ENCODE measurements at regions not wholly inside any gene's neighbourhood (a gene's known extent, or its start where the extent isn't known, plus 50 kb on each side); places are given as distances from the start of the nearest gene placed in this dataset.

GRCh38 chr12:24562771-24563431 is 386.0 kb downstream of the BCAT1 start (continued):
- TF ChIP-seq ZNF629 (CRISPR knock-in tag; conservative IDR thresholded peaks at IDR 0.05): no peak

GRCh38 chr12:24561882-24562770 is 386.8 kb downstream of the BCAT1 start:
- Histone ChIP-seq H3K4me3 (replicated peaks in 1 of 3; ENCODE audit: insufficient read depth in 1 of 3, low read depth in 2 of 3, low read length in 3 of 3) (peak overlapping the region; percentile 46 to 70 (median 67)), H2AFZ (ENCODE audit: low read length) (no peak overlapping the region), H4K20me1 (ENCODE audit: insufficient read depth, low read length) (no peaks in the 10 kb centered on the region), H3K36me3 (replicated peaks in 1 of 2; ENCODE audit: control insufficient read depth in 1 of 2, insufficient read depth in 2 of 2, low read length in 2 of 2) (no peaks in the 10 kb centered on the region), H3K27ac (ENCODE audit: extremely low read length, insufficient read depth, low read length) (no peak overlapping the region), H3K4me2 (ENCODE audit: low read depth, low read length) (peak overlapping the region; percentile 95), H3K27me3 (ENCODE audit: control insufficient read depth in 1 of 2, insufficient read depth in 2 of 2, low read length in 2 of 2) (peaks cover 2 to 44% of the 10 kb centered on the region in 2 experiments), H3K4me1 (ENCODE audit: insufficient read depth, low read length) (peaks cover 23% of the 10 kb centered on the region), H3K79me2 (ENCODE audit: insufficient read depth, low read length) (no peaks in the 10 kb centered on the region), H3K9ac (ENCODE audit: insufficient read depth, low read depth, low read length) (no peak overlapping the region), H3K9me3 (ENCODE audit: low read length) (no peaks in the 10 kb centered on the region)
- under 1% methylated on average over 27 of the region's 76 CpGs for whole genome bisulfite sequencing (ENCODE audit: low lambda C conversion rate)
- no peak for DNase-seq (ENCODE audit: low spot score)
- CTCF ChIA-PET (ENCODE audit: low intra/inter-chr PET ratio, low total read pairs): no interaction called here
- POLR2A ChIA-PET: no interaction called here
- no peak for FAIRE-seq
- BruUV-seq (replicated peaks): no TSS peak
- ATAC-seq: peak; percentile 65
- intact Hi-C loops (cut with micrococcal nuclease; ENCODE audit: unreplicated experiment): no loop called here
- in situ Hi-C loops (cut with HindIII; ENCODE audit: extremely low pct_ligation_motif_present, low pct_unique_long_range_greater_than_20kb): loop anchor here (25.0 kb wide), 1 partner anchor 550 kb away; no protein-coding TSS in a partner anchor
- no peak for TF ChIP-seq ZNF160 (CRISPR knock-in tag; IDR thresholded peaks at IDR 0.05)
- TF ChIP-seq KAT8 (CRISPR knock-in tag; IDR thresholded peaks at IDR 0.05): no peak
- TF ChIP-seq HNRNPLL (IDR thresholded peaks at IDR 0.05; ENCODE audit: low read depth, low read length, poor library complexity, severe bottlenecking): peak; percentile 50
- no peak for TF ChIP-seq ZNF441 (CRISPR knock-in tag; IDR thresholded peaks at IDR 0.05; ENCODE audit: borderline replicate concordance)
- no peak for TF ChIP-seq DDIT3 (CRISPR knock-in tag; IDR thresholded peaks at IDR 0.05)
- TF ChIP-seq ZNF512B (CRISPR knock-in tag; IDR thresholded peaks at IDR 0.05; ENCODE audit: borderline replicate concordance): 0 out of 2 replicates have a peak, but pooled peaks have one; percentile 53
- TF ChIP-seq ZNF770 (CRISPR knock-in tag; IDR thresholded peaks at IDR 0.05): no peak
- TF ChIP-seq AGO1 (IDR thresholded peaks at IDR 0.05; ENCODE audit: low read depth, low read length, poor library complexity, severe bottlenecking): peak; percentile 34
- TF ChIP-seq ZNF136 (CRISPR knock-in tag; IDR thresholded peaks at IDR 0.05; ENCODE audit: low read depth): no peak
- TF ChIP-seq ATF2 (CRISPR knock-in tag; IDR thresholded peaks at IDR 0.05): no peak
- TF ChIP-seq TOE1 (CRISPR knock-in tag; IDR thresholded peaks at IDR 0.05): no peak
- TF ChIP-seq GLI4 (CRISPR knock-in tag; IDR thresholded peaks at IDR 0.05; ENCODE audit: borderline replicate concordance): no peak
- TF ChIP-seq ERF (CRISPR knock-in tag; IDR thresholded peaks at IDR 0.05): no peak

All from HepG2 (cell line).